IMR-90 (cell line): ENCODE measurements at regions not wholly inside any gene's neighbourhood (a gene's known extent, or its start where the extent isn't known, plus 50 kb on each side); places are given as distances from the start of the nearest gene placed in this dataset.
A peak's percentile ranks its signal among the peaks of the same experiment; 100 is the strongest.

Source experiments
- ATAC-seq: fragments of 200-7000 bp; cut with Tn5 transposase; 2 replicates; pipeline ENCODE4 v1.9.1; 2020; ENCODE audit warnings: low read depth, mild to moderate bottlenecking, moderate library complexity
- BruUV-seq: library from RNA; stranded (reverse); fragments of 400-500 nt; replicated peaks from 2 replicates; lab custom pipeline; 2021; lab: Mats Ljungman, UMichigan
- CTCF ChIA-PET: fragments of 300-600 bp; formaldehyde crosslinking; extraction: SDS; loops from one replicate; lab custom pipeline; 2021; ENCODE audit warnings: antibody characterized with exemption; lab: Yijun Ruan, JAX
- POLR2A ChIA-PET: fragments of 300-600 bp; sonication (Branson Sonifier 250); formaldehyde crosslinking; loops from one replicate; lab custom pipeline; 2022; ENCODE audit warnings: antibody characterized with exemption; ENCODE audit not compliant: unreplicated experiment; lab: Charles Lee
- DNase-seq: peaks from one replicate; pipeline ENCODE4 v3.0.0; 2013
- H2AFZ ChIP-seq: replicated peaks from 2 replicates; pipeline ENCODE3; 2013; ENCODE audit warnings: low read length, mild to moderate bottlenecking; ENCODE audit not compliant: poor library complexity
- H2AK5ac ChIP-seq: 2 replicates; pipeline ENCODE4 v1.6.1; 2013; ENCODE audit warnings: low read depth, low read length, inconsistent platforms
- H2AK9ac ChIP-seq: replicated peaks from 2 replicates; pipeline ENCODE3; 2013; ENCODE audit warnings: mild to moderate bottlenecking, low read depth, low read length, moderate library complexity; ENCODE audit not compliant: poor library complexity
- H2BK120ac ChIP-seq: 2 replicates; pipeline ENCODE4 v1.6.1; 2013; ENCODE audit warnings: low read depth, low read length, inconsistent platforms
- H2BK15ac ChIP-seq: 3 replicates; pipeline ENCODE4 v1.6.1; 2013; ENCODE audit warnings: low read depth, low read length, inconsistent platforms
- H2BK20ac ChIP-seq: 2 replicates; pipeline ENCODE4 v1.6.1; 2013; ENCODE audit warnings: low read depth, mild to moderate bottlenecking, inconsistent platforms, low read length, moderate library complexity
- H2BK5ac ChIP-seq: 2 replicates; pipeline ENCODE4 v1.6.1; 2013; ENCODE audit warnings: mild to moderate bottlenecking, low read depth, low read length, inconsistent platforms; ENCODE audit not compliant: poor library complexity, severe bottlenecking
- H3K14ac ChIP-seq: replicated peaks from 2 replicates; pipeline ENCODE4 v1.6.1; 2013; ENCODE audit warnings: low read depth, low read length, inconsistent platforms
- H3K18ac ChIP-seq: 2 replicates; pipeline ENCODE4 v1.6.1; 2013; ENCODE audit warnings: low read depth, low read length, control low read depth
- H3K23ac ChIP-seq: 2 replicates; pipeline ENCODE4 v1.6.1; 2013; ENCODE audit warnings: low read depth, low read length, inconsistent platforms
- H3K27ac ChIP-seq: 2 replicates; pipeline ENCODE4 v1.5.1; 2013; ENCODE audit warnings: mild to moderate bottlenecking, control low read depth, low read length; ENCODE audit not compliant: insufficient read depth
- H3K27me3 ChIP-seq: 2 replicates; pipeline ENCODE4 v1.6.1; 2013; ENCODE audit warnings: low read length; ENCODE audit not compliant: control insufficient read depth, insufficient read depth
- H3K36me3 ChIP-seq: 2 replicates; pipeline ENCODE4 v1.6.1; 2013; ENCODE audit warnings: low read length, mixed read lengths; ENCODE audit not compliant: control insufficient read depth, insufficient read depth
- H3K4ac ChIP-seq: 2 replicates; pipeline ENCODE4 v1.6.1; 2013; ENCODE audit warnings: low read depth, low read length, inconsistent platforms
- H3K4me1 ChIP-seq: 2 replicates; pipeline ENCODE4 v1.6.1; 2013; ENCODE audit warnings: low read length, mixed read lengths; ENCODE audit not compliant: control insufficient read depth, insufficient read depth
- H3K4me2 ChIP-seq: 2 replicates; pipeline ENCODE4 v1.6.1; 2013; ENCODE audit warnings: low read depth, mild to moderate bottlenecking, control low read depth, low read length, moderate library complexity
- H3K4me3 ChIP-seq: 2 replicates; pipeline ENCODE4 v1.5.1; 2013; ENCODE audit warnings: low read depth, mild to moderate bottlenecking, control low read depth, low read length, moderate library complexity; ENCODE audit not compliant: insufficient read depth
- H3K56ac ChIP-seq: 2 replicates; pipeline ENCODE4 v1.6.1; 2013; ENCODE audit warnings: low read length, inconsistent platforms; ENCODE audit not compliant: insufficient read depth; ENCODE audit errors: extremely low read depth
- H3K79me1 ChIP-seq, 2 experiments: 2 replicates each; pipeline ENCODE4 v1.6.1; 2013; ENCODE audit warnings: low read length in 2 of 2, inconsistent platforms in 1 of 2, low read depth in 1 of 2
- H3K9ac ChIP-seq: 2 replicates; pipeline ENCODE4 v1.6.1; 2013; ENCODE audit warnings: low read depth, low read length, control low read depth
- H3K9me1 ChIP-seq: 2 replicates; pipeline ENCODE4 v1.6.1; 2013; ENCODE audit warnings: low read length, inconsistent platforms; ENCODE audit not compliant: insufficient read depth
- H3K9me3 ChIP-seq: 2 replicates; pipeline ENCODE4 v1.6.1; 2013; ENCODE audit warnings: low read length; ENCODE audit not compliant: control insufficient read depth, insufficient read depth
- H4K20me1 ChIP-seq: 2 replicates; pipeline ENCODE4 v1.6.1; 2013; ENCODE audit warnings: low read length, inconsistent platforms; ENCODE audit not compliant: insufficient read depth
- H4K5ac ChIP-seq: 2 replicates; pipeline ENCODE4 v1.6.1; 2013; ENCODE audit warnings: mild to moderate bottlenecking, low read depth, low read length, control low read depth
- H4K8ac ChIP-seq, 2 experiments: 2 replicates each; pipeline ENCODE4 v1.6.1; 2013; ENCODE audit warnings: low read depth in 2 of 2, low read length in 2 of 2, control low read depth in 1 of 2, inconsistent platforms in 1 of 2
- H4K91ac ChIP-seq: 2 replicates; pipeline ENCODE4 v1.6.1; 2013; ENCODE audit warnings: low read depth, low read length, inconsistent platforms; ENCODE audit not compliant: insufficient read depth
- BHLHE40 ChIP-seq: fragments of 150-350 bp; IDR thresholded peaks from 2 replicates; pipeline ENCODE4 v1.6.1; 2016; ENCODE audit warnings: mild to moderate bottlenecking, low read depth, low read length
- CEBPB ChIP-seq: IDR thresholded peaks from 2 replicates; pipeline ENCODE4 v1.6.1; 2012; ENCODE audit warnings: low read depth, low read length, improper control_type of control experiment
- CHD1 ChIP-seq: IDR thresholded peaks from 2 replicates; pipeline ENCODE4 v1.6.1; 2012; ENCODE audit warnings: low read depth, low read length, improper control_type of control experiment
- FOS ChIP-seq: fragments of 150-350 bp; IDR thresholded peaks from 2 replicates; pipeline ENCODE4 v1.6.1; 2016; ENCODE audit warnings: low read depth, low read length
- MAFK ChIP-seq: IDR thresholded peaks from 2 replicates; pipeline ENCODE4 v1.6.1; 2012; ENCODE audit warnings: low read depth, low read length, improper control_type of control experiment
- MAZ ChIP-seq: IDR thresholded peaks from 2 replicates; pipeline ENCODE4 v1.6.1; 2012; ENCODE audit warnings: low read depth, mild to moderate bottlenecking, low read length, improper control_type of control experiment, moderate library complexity, borderline replicate concordance
- MXI1 ChIP-seq: IDR thresholded peaks from 2 replicates; pipeline ENCODE4 v1.6.1; 2012; ENCODE audit warnings: low read depth, mild to moderate bottlenecking, low read length, moderate library complexity, borderline replicate concordance
- NFE2L2 ChIP-seq: fragments of 150-350 bp; IDR thresholded peaks from 2 replicates; pipeline ENCODE4 v1.6.1; 2016; ENCODE audit warnings: low read depth, mild to moderate bottlenecking, low read length
- POLR2A ChIP-seq: IDR thresholded peaks from 2 replicates; pipeline ENCODE4 v1.6.1; 2012; ENCODE audit warnings: mild to moderate bottlenecking, low read depth, low read length
- RAD21 ChIP-seq: IDR thresholded peaks from 2 replicates; pipeline ENCODE4 v1.6.1; 2012; ENCODE audit warnings: low read length, improper control_type of control experiment
- RCOR1 ChIP-seq: IDR thresholded peaks from 2 replicates; pipeline ENCODE4 v1.6.1; 2012; ENCODE audit warnings: mild to moderate bottlenecking, low read length, improper control_type of control experiment; ENCODE audit not compliant: insufficient replicate concordance
- RFX5 ChIP-seq: IDR thresholded peaks from 2 replicates; pipeline ENCODE4 v1.8.0; 2012; ENCODE audit warnings: low read depth, mild to moderate bottlenecking, low read length, moderate library complexity
- SMC3 ChIP-seq: fragments of 150-350 bp; IDR thresholded peaks from 2 replicates; pipeline ENCODE4 v1.6.1; 2016; ENCODE audit warnings: low read depth, mild to moderate bottlenecking, antibody characterized with exemption, low read length, moderate library complexity
- USF2 ChIP-seq: fragments of 150-350 bp; IDR thresholded peaks from 2 replicates; pipeline ENCODE4 v1.6.1; 2017; ENCODE audit warnings: mild to moderate bottlenecking, antibody characterized with exemption, low read length, low read depth
- WGBS, 2 experiments: methylation state at CpG; one replicate each; pipeline versions ENCODE4 v1.1.5 to v1.1.7; 2013; ENCODE audit warnings: missing lambda C conversion rate in 2 of 2; ENCODE audit not compliant: insufficient read length in 1 of 2; ENCODE audit errors: extremely low coverage in 2 of 2; 5-methylcytosine and 5-hydroxymethylcytosine counted together
- dilution Hi-C: fragments of 300-500 bp; cut with HindIII; formaldehyde crosslinking; loops from one replicate; pipeline ENCODE4 v1.14.3; 2018; ENCODE audit warnings: low sequenced_read_pairs; ENCODE audit not compliant: unreplicated experiment
- in situ Hi-C: fragments of 300-500 bp; cut with MboI; formaldehyde crosslinking; loops from 3 replicates; pipeline ENCODE4 v1.14.3; 2019; ENCODE audit warnings: low sequenced_read_pairs, inconsistent platforms, mixed read lengths
- intact Hi-C: fragments of 100-400 bp; cut with micrococcal nuclease; formaldehyde crosslinking; loops from 2 replicates; pipeline ENCODE4 v1.10.0; 2022
- TF ChIP-seq, protein P1 (sequence below): fragments of 150-350 bp; IDR thresholded peaks from 2 replicates; pipeline ENCODE4 v1.6.1; 2016; ENCODE audit warnings: low read depth, mild to moderate bottlenecking, low read length, moderate library complexity, borderline replicate concordance
- TF ChIP-seq, protein P2 (sequence below): conservative IDR thresholded peaks from 2 replicates; pipeline ENCODE4 v1.5.1; 2012; ENCODE audit warnings: mild to moderate bottlenecking, low read depth, low read length, improper control_type of control experiment

- Histone ChIP-seq H2BK5ac (no peak overlapping the region), H3K79me1 (no peaks in the 10 kb centered on the region), H3K9ac (no peak overlapping the region), H2AK9ac (no peak overlapping the region), H2BK15ac (no peak overlapping the region), H3K4me3 (no peak overlapping the region), H3K23ac (no peak overlapping the region), H3K9me3 (peaks cover 7% of the 10 kb centered on the region), H2BK20ac (no peak overlapping the region), H2AK5ac (no peak overlapping the region), H3K56ac (no peak overlapping the region), H4K8ac (no peak overlapping the region), H3K27me3 (no peaks in the 10 kb centered on the region), H2AFZ (no peak overlapping the region), H3K4ac (no peak overlapping the region), H3K18ac (no peak overlapping the region), H3K9me1 (no peaks in the 10 kb centered on the region), H3K4me1 (no peaks in the 10 kb centered on the region), H3K36me3 (no peaks in the 10 kb centered on the region), H4K91ac (no peak overlapping the region), H4K5ac (no peak overlapping the region), H2BK120ac (no peak overlapping the region), H3K4me2 (no peak overlapping the region), H3K14ac (no peak overlapping the region), H3K27ac (no peak overlapping the region), H4K20me1 (no peaks in the 10 kb centered on the region)
- ATAC-seq: no peak; the same call in 1 of the 2 replicates
- ChIA-PET POLR2A (no interaction called here), CTCF (interaction anchor here (1.5 kb wide), 1 partner anchor 16 kb away, joined by 3 read pairs; no protein-coding TSS in a partner anchor)
- WGBS, 2 experiments: no CpG with 5 or more reads among the region's 1 CpG
- no peak for TF ChIP-seq CEBPB
- TF ChIP-seq, protein P1, sequence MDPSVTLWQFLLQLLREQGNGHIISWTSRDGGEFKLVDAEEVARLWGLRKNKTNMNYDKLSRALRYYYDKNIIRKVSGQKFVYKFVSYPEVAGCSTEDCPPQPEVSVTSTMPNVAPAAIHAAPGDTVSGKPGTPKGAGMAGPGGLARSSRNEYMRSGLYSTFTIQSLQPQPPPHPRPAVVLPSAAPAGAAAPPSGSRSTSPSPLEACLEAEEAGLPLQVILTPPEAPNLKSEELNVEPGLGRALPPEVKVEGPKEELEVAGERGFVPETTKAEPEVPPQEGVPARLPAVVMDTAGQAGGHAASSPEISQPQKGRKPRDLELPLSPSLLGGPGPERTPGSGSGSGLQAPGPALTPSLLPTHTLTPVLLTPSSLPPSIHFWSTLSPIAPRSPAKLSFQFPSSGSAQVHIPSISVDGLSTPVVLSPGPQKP: no peak
- TF ChIP-seq BHLHE40: no peak
- no peak for TF ChIP-seq SMC3
- TF ChIP-seq FOS: no peak
- no peak for TF ChIP-seq POLR2A
- no peak for TF ChIP-seq RCOR1
- no peak for TF ChIP-seq MXI1
- TF ChIP-seq USF2: no peak
- TF ChIP-seq RFX5: no peak
- TF ChIP-seq RAD21: no peak
- TF ChIP-seq CHD1: no peak
- TF ChIP-seq, protein P2, sequence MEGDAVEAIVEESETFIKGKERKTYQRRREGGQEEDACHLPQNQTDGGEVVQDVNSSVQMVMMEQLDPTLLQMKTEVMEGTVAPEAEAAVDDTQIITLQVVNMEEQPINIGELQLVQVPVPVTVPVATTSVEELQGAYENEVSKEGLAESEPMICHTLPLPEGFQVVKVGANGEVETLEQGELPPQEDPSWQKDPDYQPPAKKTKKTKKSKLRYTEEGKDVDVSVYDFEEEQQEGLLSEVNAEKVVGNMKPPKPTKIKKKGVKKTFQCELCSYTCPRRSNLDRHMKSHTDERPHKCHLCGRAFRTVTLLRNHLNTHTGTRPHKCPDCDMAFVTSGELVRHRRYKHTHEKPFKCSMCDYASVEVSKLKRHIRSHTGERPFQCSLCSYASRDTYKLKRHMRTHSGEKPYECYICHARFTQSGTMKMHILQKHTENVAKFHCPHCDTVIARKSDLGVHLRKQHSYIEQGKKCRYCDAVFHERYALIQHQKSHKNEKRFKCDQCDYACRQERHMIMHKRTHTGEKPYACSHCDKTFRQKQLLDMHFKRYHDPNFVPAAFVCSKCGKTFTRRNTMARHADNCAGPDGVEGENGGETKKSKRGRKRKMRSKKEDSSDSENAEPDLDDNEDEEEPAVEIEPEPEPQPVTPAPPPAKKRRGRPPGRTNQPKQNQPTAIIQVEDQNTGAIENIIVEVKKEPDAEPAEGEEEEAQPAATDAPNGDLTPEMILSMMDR: no peak
- TF ChIP-seq NFE2L2: no peak
- no peak for TF ChIP-seq MAFK
- no peak for TF ChIP-seq MAZ
- no TSS peak for BruUV-seq
- in situ Hi-C loops (no loop called here), dilution Hi-C loops (no loop called here), intact Hi-C loops (no loop called here)
- peak; percentile 48 for DNase-seq
Measured at GRCh38 chr5:107781451-107781850, 110.7 kb upstream of the EFNA5 start.
